GM18502 (cell line): ENCODE measurements at regions not wholly inside any gene's neighbourhood (a gene's known extent, or its start where the extent isn't known, plus 50 kb on each side); places are given as distances from the start of the nearest gene placed in this dataset.

Experiments used
- ATAC-seq: cut with Tn5 transposase; IDR thresholded peaks from one replicate; pipeline ENCODE4 v1.9.1; 2021; ENCODE audit warnings: mild to moderate bottlenecking; ENCODE audit not compliant: unreplicated experiment, poor library complexity

- ATAC-seq, result no peak
These were observed 479.9 kb upstream of the EEF2KMT start for GRCh38 chr16:5577463-5577862.

- ATAC-seq, result no peak
These were observed 478.2 kb upstream of the EEF2KMT start for GRCh38 chr16:5575646-5576245.

- ATAC-seq, result no peak
These were observed 477.5 kb upstream of the EEF2KMT start for GRCh38 chr16:5575121-5575520.

GRCh38 chr16:5572056-5572455 is 474.5 kb upstream of the EEF2KMT start:
- ATAC-seq, result no peak

- ATAC-seq, result no peak
These were observed 473.9 kb upstream of the EEF2KMT start for GRCh38 chr16:5571446-5571845.

GRCh38 chr16:5561800-5562199 is 464.2 kb upstream of the EEF2KMT start:
- no peak for ATAC-seq

GRCh38 chr16:5560084-5560483 is 462.5 kb upstream of the EEF2KMT start:
- no peak for ATAC-seq

GRCh38 chr16:5557966-5558365 is 460.4 kb upstream of the EEF2KMT start:
- no peak for ATAC-seq

GRCh38 chr16:5557448-5557847 is 459.9 kb upstream of the EEF2KMT start:
- no peak for ATAC-seq

- ATAC-seq, result no peak
These were observed 458.7 kb upstream of the EEF2KMT start for GRCh38 chr16:5556158-5556810.

- ATAC-seq, result no peak
These were observed 454.3 kb upstream of the EEF2KMT start for GRCh38 chr16:5551909-5552308.

- ATAC-seq, result no peak
These were observed 452.2 kb upstream of the EEF2KMT start for GRCh38 chr16:5549802-5550201.

- ATAC-seq, result no peak
These were observed 443.8 kb upstream of the EEF2KMT start for GRCh38 chr16:5541356-5541755.

GRCh38 chr16:5537347-5537746 is 439.8 kb upstream of the EEF2KMT start:
- ATAC-seq, result no peak

- no peak for ATAC-seq
These were observed 435.8 kb upstream of the EEF2KMT start for GRCh38 chr16:5533321-5533888.

GRCh38 chr16:5527817-5528216 is 430.2 kb upstream of the EEF2KMT start:
- ATAC-seq, result no peak

GRCh38 chr16:5526826-5527225 is 429.2 kb upstream of the EEF2KMT start:
- ATAC-seq, result no peak

GRCh38 chr16:5523829-5524228 is 426.2 kb upstream of the EEF2KMT start:
- ATAC-seq, result no peak

- no peak for ATAC-seq
These were observed 418.5 kb upstream of the EEF2KMT start for GRCh38 chr16:5516115-5516514.

- ATAC-seq, result no peak
These were observed 414.4 kb upstream of the EEF2KMT start for GRCh38 chr16:5512014-5512413.

- ATAC-seq, result no peak
These were observed 413.3 kb upstream of the EEF2KMT start for GRCh38 chr16:5510819-5511370.

GRCh38 chr16:5509794-5510193 is 412.2 kb upstream of the EEF2KMT start:
- ATAC-seq, result no peak
